MM.1S (cell line): ENCODE measurements at regions not wholly inside any gene's neighbourhood (a gene's known extent, or its start where the extent isn't known, plus 50 kb on each side); places are given as distances from the start of the nearest gene placed in this dataset.

Experiments
- EZH2 ChIP-seq: fragments of 300-600 bp; sonication (generic); optimal IDR thresholded peaks from 2 replicates; pipeline ENCODE3; 2017; ENCODE audit warnings: low read depth, mild to moderate bottlenecking, antibody characterized with exemption, low read length, mixed read lengths
- EZH2phosphoT487 ChIP-seq: fragments of 300-600 bp; sonication (generic); IDR thresholded peaks from 2 replicates; pipeline ENCODE4 v1.6.1; 2018; ENCODE audit warnings: antibody characterized with exemption, low read length
- TF ChIP-seq, protein P1 (sequence below): fragments of 300-600 bp; sonication (generic); IDR thresholded peaks from 2 replicates; pipeline ENCODE4 v1.5.1; 2016; ENCODE audit warnings: antibody characterized with exemption, low read length, mixed read lengths

GRCh38 chr6:157746897-157747296 lies 76.1 kb upstream of the SNX9 start:
- TF ChIP-seq EZH2 (no peak), EZH2phosphoT487 (no peak)
- TF ChIP-seq, protein P1, sequence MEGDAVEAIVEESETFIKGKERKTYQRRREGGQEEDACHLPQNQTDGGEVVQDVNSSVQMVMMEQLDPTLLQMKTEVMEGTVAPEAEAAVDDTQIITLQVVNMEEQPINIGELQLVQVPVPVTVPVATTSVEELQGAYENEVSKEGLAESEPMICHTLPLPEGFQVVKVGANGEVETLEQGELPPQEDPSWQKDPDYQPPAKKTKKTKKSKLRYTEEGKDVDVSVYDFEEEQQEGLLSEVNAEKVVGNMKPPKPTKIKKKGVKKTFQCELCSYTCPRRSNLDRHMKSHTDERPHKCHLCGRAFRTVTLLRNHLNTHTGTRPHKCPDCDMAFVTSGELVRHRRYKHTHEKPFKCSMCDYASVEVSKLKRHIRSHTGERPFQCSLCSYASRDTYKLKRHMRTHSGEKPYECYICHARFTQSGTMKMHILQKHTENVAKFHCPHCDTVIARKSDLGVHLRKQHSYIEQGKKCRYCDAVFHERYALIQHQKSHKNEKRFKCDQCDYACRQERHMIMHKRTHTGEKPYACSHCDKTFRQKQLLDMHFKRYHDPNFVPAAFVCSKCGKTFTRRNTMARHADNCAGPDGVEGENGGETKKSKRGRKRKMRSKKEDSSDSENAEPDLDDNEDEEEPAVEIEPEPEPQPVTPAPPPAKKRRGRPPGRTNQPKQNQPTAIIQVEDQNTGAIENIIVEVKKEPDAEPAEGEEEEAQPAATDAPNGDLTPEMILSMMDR: no peak
